ENCODE measurements at regions not wholly inside any gene's neighbourhood (a gene's known extent, or its start where the extent isn't known, plus 50 kb on each side); places are given as distances from the start of the nearest gene placed in this dataset.
"Not testable (repeated sequence)": the region's sequence is repeated elsewhere in the genome, so short reads cannot be mapped to it uniquely, and the experiment has no call there.

- DNase-seq, result no peak
- no peak for ATAC-seq
- Histone ChIP-seq H3K9me3 (peaks cover 2% of the 10 kb centered on the region), H3K4me3 (no peak overlapping the region), H3K36me3 (no peaks in the 10 kb centered on the region), H3K27me3 (ENCODE audit: low read depth) (no peaks in the 10 kb centered on the region), H3K4me1 (no peaks in the 10 kb centered on the region), H3K27ac (no peak overlapping the region)
- TF ChIP-seq CTCF (IDR thresholded peaks at IDR 0.05), result no peak
- intact Hi-C loops (cut with DNase I), result no loop called here
Measured at GRCh38 chr5:28603869-28604268, 1565.5 kb upstream of the CDH9 start.

GRCh38 chr5:28602429-28602828 lies 1564.0 kb upstream of the CDH9 start:
- Histone ChIP-seq H3K27ac (no peak overlapping the region), H3K36me3 (no peaks in the 10 kb centered on the region), H3K4me3 (no peak overlapping the region), H3K9me3 (no peaks in the 10 kb centered on the region), H3K4me1 (no peaks in the 10 kb centered on the region), H3K27me3 (ENCODE audit: low read depth) (no peaks in the 10 kb centered on the region)
- ATAC-seq (peak in 1 of 2 donors; percentile 77), DNase-seq (no peak)
- intact Hi-C loops (cut with DNase I), result no loop called here
- TF ChIP-seq CTCF (IDR thresholded peaks at IDR 0.05), result no peak

DNA sequence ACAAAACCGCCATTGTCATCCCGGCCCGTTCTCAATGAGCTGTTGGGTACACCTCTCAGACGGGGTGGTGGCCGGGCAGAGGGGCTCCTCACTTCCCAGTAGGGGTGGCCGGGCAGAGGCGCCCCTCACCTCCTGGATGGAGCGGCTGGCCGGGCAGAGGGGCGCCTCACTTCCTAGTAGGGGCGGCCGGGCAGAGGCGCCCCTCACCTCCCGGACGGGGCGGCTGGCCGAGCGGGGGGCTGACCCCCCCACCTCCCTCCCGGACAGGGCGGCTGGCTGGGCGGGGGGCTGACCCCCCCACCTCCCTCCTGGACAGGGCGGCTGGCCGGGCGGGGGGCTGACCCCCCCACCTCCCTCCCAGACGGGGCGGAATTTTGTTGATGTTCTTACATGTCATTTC lies 1558.3 kb upstream of the CDH9 start:
- intact Hi-C loops (cut with DNase I); ATAC-seq; H3K4me3 ChIP-seq; H3K27me3 ChIP-seq (ENCODE audit: low read depth); H3K9me3 ChIP-seq; H3K4me1 ChIP-seq; DNase-seq; H3K27ac ChIP-seq; H3K36me3 ChIP-seq: not testable (repeated sequence)

- ATAC-seq (no peak), DNase-seq (no peak)
- intact Hi-C loops (cut with DNase I), result no loop called here
- Histone ChIP-seq H3K27ac (no peak overlapping the region), H3K9me3 (no peaks in the 10 kb centered on the region), H3K36me3 (no peaks in the 10 kb centered on the region), H3K4me1 (no peaks in the 10 kb centered on the region), H3K4me3 (no peak overlapping the region), H3K27me3 (ENCODE audit: low read depth) (no peaks in the 10 kb centered on the region)
- no peak for TF ChIP-seq CTCF (IDR thresholded peaks at IDR 0.05)
Measured at GRCh38 chr5:28580616-28581015, 1542.2 kb upstream of the CDH9 start.

DNA sequence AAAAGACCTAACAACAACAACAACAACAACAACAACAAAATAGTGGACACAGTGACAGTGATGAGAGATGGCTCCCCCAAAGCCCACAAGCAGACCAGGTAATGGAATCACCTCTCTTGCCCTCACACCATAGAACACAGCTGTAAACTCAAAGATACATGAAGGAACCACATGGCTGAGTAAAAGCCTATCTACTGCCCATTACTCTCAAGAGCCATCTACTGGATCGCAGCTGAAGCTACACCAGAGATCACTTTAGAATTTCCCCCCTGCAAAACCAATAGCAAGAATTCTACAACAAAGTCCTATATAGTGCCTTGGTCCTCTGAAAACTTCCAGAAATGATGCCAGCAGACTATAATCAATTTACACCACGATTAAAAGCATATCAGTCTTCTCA lies 1537.6 kb upstream of the CDH9 start:
- ATAC-seq (no peak), DNase-seq (no peak)
- no peaks in the 10 kb centered on the region for H3K9me3 ChIP-seq
- H3K27ac ChIP-seq, result no peak overlapping the region
- no peaks in the 10 kb centered on the region for H3K36me3 ChIP-seq
- TF ChIP-seq CTCF (IDR thresholded peaks at IDR 0.05), result no peak
- intact Hi-C loops (cut with DNase I), result no loop called here
- no peak overlapping the region for H3K4me3 ChIP-seq
- H3K27me3 ChIP-seq (ENCODE audit: low read depth), result no peaks in the 10 kb centered on the region
- H3K4me1 ChIP-seq, result no peaks in the 10 kb centered on the region

- no peaks in the 10 kb centered on the region for H3K36me3 ChIP-seq
Measured at GRCh38 chr5:28575368-28575767, 1537.0 kb upstream of the CDH9 start.

More at GRCh38 chr5:28575368-28575767, 1537.0 kb upstream of the CDH9 start:
- H3K27me3 ChIP-seq (ENCODE audit: low read depth), result no peaks in the 10 kb centered on the region
- H3K9me3 ChIP-seq, result no peaks in the 10 kb centered on the region
- H3K4me1 ChIP-seq, result no peaks in the 10 kb centered on the region
- DNase-seq, result no peak
- TF ChIP-seq CTCF (IDR thresholded peaks at IDR 0.05), result no peak
- no peak overlapping the region for H3K4me3 ChIP-seq
- no peak overlapping the region for H3K27ac ChIP-seq
- intact Hi-C loops (cut with DNase I), result no loop called here
- ATAC-seq, result peak in 1 of 2 donors; percentile 39
